ENCODE measurements at regions not wholly inside any gene's neighbourhood (a gene's known extent, or its start where the extent isn't known, plus 50 kb on each side); places are given as distances from the start of the nearest gene placed in this dataset.

GRCh38 chr13:29713839-29714238 is 118.4 kb upstream of the SLC7A1 start:
- TF ChIP-seq, protein P1, sequence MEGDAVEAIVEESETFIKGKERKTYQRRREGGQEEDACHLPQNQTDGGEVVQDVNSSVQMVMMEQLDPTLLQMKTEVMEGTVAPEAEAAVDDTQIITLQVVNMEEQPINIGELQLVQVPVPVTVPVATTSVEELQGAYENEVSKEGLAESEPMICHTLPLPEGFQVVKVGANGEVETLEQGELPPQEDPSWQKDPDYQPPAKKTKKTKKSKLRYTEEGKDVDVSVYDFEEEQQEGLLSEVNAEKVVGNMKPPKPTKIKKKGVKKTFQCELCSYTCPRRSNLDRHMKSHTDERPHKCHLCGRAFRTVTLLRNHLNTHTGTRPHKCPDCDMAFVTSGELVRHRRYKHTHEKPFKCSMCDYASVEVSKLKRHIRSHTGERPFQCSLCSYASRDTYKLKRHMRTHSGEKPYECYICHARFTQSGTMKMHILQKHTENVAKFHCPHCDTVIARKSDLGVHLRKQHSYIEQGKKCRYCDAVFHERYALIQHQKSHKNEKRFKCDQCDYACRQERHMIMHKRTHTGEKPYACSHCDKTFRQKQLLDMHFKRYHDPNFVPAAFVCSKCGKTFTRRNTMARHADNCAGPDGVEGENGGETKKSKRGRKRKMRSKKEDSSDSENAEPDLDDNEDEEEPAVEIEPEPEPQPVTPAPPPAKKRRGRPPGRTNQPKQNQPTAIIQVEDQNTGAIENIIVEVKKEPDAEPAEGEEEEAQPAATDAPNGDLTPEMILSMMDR (conservative IDR thresholded peaks at IDR 0.05), result peak; percentile 74
- peaks cover 7% of the 10 kb centered on the region for H3K4me1 Mint-ChIP-seq
- DNase-seq (ENCODE audit: low read depth, low spot score), result no peak
- no peak overlapping the region for H3K4me3 Mint-ChIP-seq
- H3K36me3 Mint-ChIP-seq (ENCODE audit: low read depth), result no peaks in the 10 kb centered on the region
- H3K9me3 Mint-ChIP-seq, result no peaks in the 10 kb centered on the region
- no peak overlapping the region for H3K27ac Mint-ChIP-seq (ENCODE audit: unreplicated experiment)
- no peaks in the 10 kb centered on the region for H3K27me3 Mint-ChIP-seq (ENCODE audit: low read depth)

DNA sequence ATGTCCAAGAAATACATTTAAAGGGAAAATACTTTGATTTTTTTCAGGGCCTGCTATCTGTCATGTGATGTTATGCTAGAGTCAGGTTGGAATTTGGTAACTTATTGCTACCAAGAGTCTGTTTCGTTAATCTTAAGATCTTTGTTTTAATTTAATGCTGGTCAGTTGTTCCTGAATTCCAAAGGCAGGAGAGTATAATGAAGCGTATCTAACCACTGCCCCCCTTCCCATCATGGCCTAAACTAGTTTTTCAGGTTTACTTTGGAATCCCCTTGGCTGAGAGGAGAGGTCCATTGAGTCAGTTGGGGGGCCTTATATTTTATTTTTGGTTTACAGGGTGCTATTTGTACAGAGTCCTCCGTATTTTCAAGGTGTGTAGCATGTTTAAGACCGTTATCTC is 116.3 kb upstream of the SLC7A1 start:
- Mint-ChIP-seq H3K36me3 (ENCODE audit: low read depth) (no peaks in the 10 kb centered on the region), H3K27me3 (ENCODE audit: low read depth) (no peaks in the 10 kb centered on the region), H3K4me1 (peaks cover 7% of the 10 kb centered on the region), H3K9me3 (no peaks in the 10 kb centered on the region), H3K27ac (ENCODE audit: unreplicated experiment) (no peak overlapping the region), H3K4me3 (no peak overlapping the region)
- TF ChIP-seq, protein P1 (conservative IDR thresholded peaks at IDR 0.05), result no peak
- no peak for DNase-seq (ENCODE audit: low read depth, low spot score)

GRCh38 chr13:29710511-29710910 is 115.0 kb upstream of the SLC7A1 start:
- Mint-ChIP-seq H3K36me3 (ENCODE audit: low read depth) (no peaks in the 10 kb centered on the region), H3K9me3 (no peaks in the 10 kb centered on the region), H3K4me3 (no peak overlapping the region), H3K27me3 (ENCODE audit: low read depth) (no peaks in the 10 kb centered on the region), H3K4me1 (peaks cover 7% of the 10 kb centered on the region), H3K27ac (ENCODE audit: unreplicated experiment) (no peak overlapping the region)
- DNase-seq (ENCODE audit: low read depth, low spot score), result no peak
- TF ChIP-seq, protein P1 (conservative IDR thresholded peaks at IDR 0.05), result no peak

GRCh38 chr13:29709407-29710069 is 114.0 kb upstream of the SLC7A1 start:
- Mint-ChIP-seq H3K36me3 (ENCODE audit: low read depth) (no peaks in the 10 kb centered on the region), H3K9me3 (no peaks in the 10 kb centered on the region), H3K4me3 (no peak overlapping the region), H3K27ac (ENCODE audit: unreplicated experiment) (peak overlapping the region; percentile 35), H3K27me3 (ENCODE audit: low read depth) (no peaks in the 10 kb centered on the region), H3K4me1 (peaks cover 7% of the 10 kb centered on the region)
- no peak for DNase-seq (ENCODE audit: low read depth, low spot score)
- TF ChIP-seq, protein P1 (conservative IDR thresholded peaks at IDR 0.05), result no peak

- peaks cover 2% of the 10 kb centered on the region for H3K9me3 Mint-ChIP-seq
- DNase-seq (ENCODE audit: low read depth, low spot score), result no peak
- H3K4me1 Mint-ChIP-seq, result peaks cover 18% of the 10 kb centered on the region
- TF ChIP-seq, protein P1 (conservative IDR thresholded peaks at IDR 0.05), result peak; percentile 54
- H3K36me3 Mint-ChIP-seq (ENCODE audit: low read depth), result no peaks in the 10 kb centered on the region
- H3K4me3 Mint-ChIP-seq, result no peak overlapping the region
- H3K27ac Mint-ChIP-seq (ENCODE audit: unreplicated experiment), result no peak overlapping the region
- H3K27me3 Mint-ChIP-seq (ENCODE audit: low read depth), result no peaks in the 10 kb centered on the region
These were observed 112.5 kb upstream of the SLC7A1 start for GRCh38 chr13:29707876-29708543.

Data from neural crest cell (in vitro differentiated cells).